B cell (primary cell): ENCODE measurements at regions not wholly inside any gene's neighbourhood (a gene's known extent, or its start where the extent isn't known, plus 50 kb on each side); places are given as distances from the start of the nearest gene placed in this dataset.

Experiments
- ATAC-seq: fragments of 200-7000 bp; cut with Tn5 transposase; one replicate; pipeline ENCODE4 v1.10.0; 2021; ENCODE audit warnings: low read depth, mild to moderate bottlenecking, moderate number of reproducible peaks, moderate library complexity
- CTCF ChIA-PET: fragments of 350-600 bp; sonication (Branson Sonifier 250); formaldehyde crosslinking; loops from one replicate; lab custom pipeline; 2021; ENCODE audit warnings: antibody characterized with exemption, inconsistent platforms; lab: Charles Lee
- POLR2A ChIA-PET: fragments of 350-600 bp; sonication (Branson Sonifier 250); formaldehyde crosslinking; loops from one replicate; lab custom pipeline; 2021; ENCODE audit warnings: antibody characterized with exemption; lab: Charles Lee
- DNase-seq: peaks from one replicate; pipeline ENCODE4 v3.0.0; 2013
- H2AFZ ChIP-seq: 2 replicates; pipeline ENCODE4 v1.6.1; 2012; ENCODE audit warnings: mild to moderate bottlenecking, low read depth, low read length; ENCODE audit not compliant: insufficient read depth, poor library complexity, severe bottlenecking
- H3K27ac ChIP-seq, 2 donors: 1 replicate in 1 of 2; 2 replicates in 1 of 2; pipeline ENCODE4 v1.5.1; 2012 to 2013; ENCODE audit warnings: low read length in 2 of 2, mild to moderate bottlenecking in 2 of 2, moderate library complexity in 1 of 2
- H3K27me3 ChIP-seq, 4 experiments: fragments of 200-600 bp in 1 of 4; sonication (generic) in 1 of 4; replicated peaks in 1 of 4; 1 replicate in 2 of 4; 2 replicates in 2 of 4; pipeline versions ENCODE4 v1.6.1 to v1.7.0; 2013 to 2016; ENCODE audit warnings: low read length in 3 of 4, mild to moderate bottlenecking in 2 of 4, mixed read lengths in 1 of 4, moderate library complexity in 1 of 4; ENCODE audit not compliant: insufficient read depth in 4 of 4, control insufficient read depth in 3 of 4; ENCODE audit errors: control extremely low read depth in 1 of 4
- H3K36me3 ChIP-seq, 2 experiments: replicated peaks in 1 of 2; 1 replicate in 1 of 2; 2 replicates in 1 of 2; pipeline versions ENCODE4 v1.6.1 to v1.7.1; 2013; ENCODE audit warnings: low read length in 1 of 2; ENCODE audit not compliant: insufficient read depth in 2 of 2, control insufficient read depth in 1 of 2; ENCODE audit errors: control extremely low read depth in 1 of 2, extremely low read depth in 1 of 2
- H3K4me1 ChIP-seq, 2 donors: fragments of 200-600 bp in 1 of 2; sonication (generic) in 1 of 2; 1 replicate in 1 of 2; 2 replicates in 1 of 2; pipeline versions ENCODE4 v1.5.1 to v1.6.1; 2013 to 2017; ENCODE audit warnings: low read length in 2 of 2; ENCODE audit not compliant: control insufficient read depth in 2 of 2, insufficient read depth in 2 of 2
- H3K4me2 ChIP-seq: replicated peaks from 2 replicates; pipeline ENCODE3; 2012; ENCODE audit warnings: mild to moderate bottlenecking, low read depth, low read length; ENCODE audit not compliant: poor library complexity, severe bottlenecking
- H3K4me3 ChIP-seq, 5 experiments: fragments of 200-600 bp in 1 of 5; sonication (generic) in 1 of 5; 1 replicate in 3 of 5; 2 replicates in 2 of 5; pipeline versions ENCODE4 v1.5.1 to v1.7.0; 2011 to 2016; ENCODE audit warnings: low read length in 4 of 5, mild to moderate bottlenecking in 4 of 5, low read depth in 2 of 5, control low read depth in 1 of 5, moderate library complexity in 1 of 5; ENCODE audit not compliant: insufficient read depth in 1 of 5; ENCODE audit errors: control extremely low read depth in 1 of 5, extremely low read depth in 1 of 5
- H3K79me2 ChIP-seq: fragments of 200-600 bp; sonication (generic); one replicate; pipeline ENCODE4 v1.6.0; 2016; ENCODE audit warnings: low read length; ENCODE audit not compliant: control insufficient read depth, insufficient read depth
- H3K9ac ChIP-seq: fragments of 200-600 bp; sonication (generic); 2 replicates; pipeline ENCODE4 v1.6.1; 2017; ENCODE audit warnings: mild to moderate bottlenecking, low read length, moderate library complexity
- H3K9me3 ChIP-seq, 3 donors: one replicate each; pipeline versions ENCODE4 v1.6.1 to v1.7.1; 2013; ENCODE audit warnings: low read length in 2 of 3; ENCODE audit not compliant: control insufficient read depth in 2 of 3, insufficient read depth in 1 of 3; ENCODE audit errors: control extremely low read depth in 1 of 3
- H4K20me1 ChIP-seq: 2 replicates; pipeline ENCODE4 v1.6.0; 2012; ENCODE audit warnings: mild to moderate bottlenecking, low read length; ENCODE audit not compliant: insufficient read depth, control insufficient read depth, poor library complexity, severe bottlenecking
- H3K27ac Mint-ChIP-seq: one replicate; pipeline ENCODE4 v1.8.0; 2021; ENCODE audit warnings: mixed read lengths
- H3K27me3 Mint-ChIP-seq: one replicate; pipeline ENCODE4 v1.8.0; 2021; ENCODE audit warnings: mixed read lengths
- H3K4me1 Mint-ChIP-seq: one replicate; pipeline ENCODE4 v1.8.0; 2021; ENCODE audit warnings: mixed read lengths
- H3K4me3 Mint-ChIP-seq: one replicate; pipeline ENCODE4 v1.8.0; 2021; ENCODE audit warnings: mixed read lengths
- H3K9me3 Mint-ChIP-seq: one replicate; pipeline ENCODE4 v1.8.0; 2022; ENCODE audit warnings: mixed read lengths; ENCODE audit not compliant: insufficient read depth
- CTCF ChIP-seq: fragments of 200-600 bp; IDR thresholded peaks from one replicate; pipeline ENCODE4 v1.8.0; 2022; ENCODE audit warnings: antibody characterized with exemption, mild to moderate bottlenecking
- EZH2 ChIP-seq: IDR thresholded peaks from 2 replicates; pipeline ENCODE4 v1.6.1; 2012; ENCODE audit warnings: borderline replicate concordance, low read depth, mild to moderate bottlenecking, moderate library complexity, low read length; ENCODE audit not compliant: insufficient read depth, poor library complexity, severe bottlenecking
- WGBS: methylation state at CpG from one replicate; pipeline ENCODE4 v1.1.5; 2013; ENCODE audit warnings: missing lambda C conversion rate; ENCODE audit not compliant: insufficient coverage; 5-methylcytosine and 5-hydroxymethylcytosine counted together
- intact Hi-C: fragments of 100-400 bp; cut with micrococcal nuclease; formaldehyde crosslinking; loops from one replicate; pipeline ENCODE4 v1.10.0; 2022

- ATAC-seq (no peak), DNase-seq (no peak)
- Histone ChIP-seq H3K4me3 (no peak overlapping the region), H3K4me2 (no peak overlapping the region), H2AFZ (no peak overlapping the region), H3K27me3 (no peaks in the 10 kb centered on the region), H4K20me1 (no peaks in the 10 kb centered on the region), H3K4me1 (no peaks in the 10 kb centered on the region), H3K27ac (no peak overlapping the region), H3K79me2 (no peaks in the 10 kb centered on the region), H3K9ac (no peak overlapping the region), H3K36me3 (peaks cover 0 to 11% of the 10 kb centered on the region in 2 experiments), H3K9me3 (no peaks in the 10 kb centered on the region)
- TF ChIP-seq EZH2 (no peak), CTCF (no peak)
- Mint-ChIP-seq H3K9me3 (no peaks in the 10 kb centered on the region), H3K4me1 (no peaks in the 10 kb centered on the region), H3K27ac (no peak overlapping the region), H3K4me3 (no peak overlapping the region), H3K27me3 (no peaks in the 10 kb centered on the region)
- CTCF ChIA-PET, result no interaction called here
- POLR2A ChIA-PET, result no interaction called here
- WGBS, result 93% methylated on average over 12 of the region's 15 CpGs
- intact Hi-C loops, result no loop called here
Measured at GRCh38 chr16:27718201-27719105, 168.5 kb downstream of the KATNIP start.

DNA sequence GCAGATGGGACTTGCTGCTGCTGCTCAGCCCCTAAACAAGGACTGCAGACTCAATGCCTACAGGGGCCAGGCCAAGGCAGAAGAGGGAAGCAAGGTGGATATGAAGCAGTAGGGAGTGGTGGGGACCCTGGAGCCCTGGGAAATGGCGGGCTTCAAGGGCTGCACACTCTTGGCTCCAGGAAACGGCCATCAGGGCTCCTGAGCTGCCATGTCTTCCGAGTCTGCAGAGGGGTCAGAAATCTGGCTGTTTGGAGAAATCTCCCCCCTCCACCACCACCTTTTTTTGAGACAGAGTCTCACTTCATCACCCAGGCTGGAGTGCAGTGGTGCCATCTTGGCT, 169.1 kb downstream of the KATNIP start:
- peaks cover 0 to 12% of the 10 kb centered on the region in 2 experiments for H3K36me3 ChIP-seq
- Mint-ChIP-seq H3K27me3 (no peaks in the 10 kb centered on the region), H3K4me3 (no peak overlapping the region), H3K4me1 (no peaks in the 10 kb centered on the region), H3K27ac (no peak overlapping the region), H3K9me3 (no peaks in the 10 kb centered on the region)
- H3K9ac ChIP-seq, result no peak overlapping the region
- no peaks in the 10 kb centered on the region for H3K4me1 ChIP-seq
- no peak for ATAC-seq
- no peaks in the 10 kb centered on the region for H4K20me1 ChIP-seq
- no peaks in the 10 kb centered on the region for H3K79me2 ChIP-seq
- CTCF ChIA-PET, result no interaction called here
- 100% methylated on average over 3 of the region's 3 CpGs for WGBS
- no peaks in the 10 kb centered on the region for H3K27me3 ChIP-seq
- POLR2A ChIA-PET, result no interaction called here
- H2AFZ ChIP-seq, result no peak overlapping the region
- intact Hi-C loops, result no loop called here
- no peak overlapping the region for H3K4me3 ChIP-seq
- no peak overlapping the region for H3K27ac ChIP-seq
- TF ChIP-seq EZH2, result no peak
- TF ChIP-seq CTCF, result no peak
- H3K4me2 ChIP-seq, result no peak overlapping the region
- H3K9me3 ChIP-seq, result no peaks in the 10 kb centered on the region
- no peak for DNase-seq
